Thoracic aorta (tissue), 2 donors: ENCODE measurements at regions not wholly inside any gene's neighbourhood (a gene's known extent, or its start where the extent isn't known, plus 50 kb on each side); places are given as distances from the start of the nearest gene placed in this dataset.

Experiments
- ATAC-seq: fragments of 150-250 bp; one replicate; pipeline ENCODE4 v1.8.0; 2017; ENCODE audit warnings: low read depth; ENCODE audit not compliant: insufficient number of reproducible peaks, low FRiP score
- DNase-seq: peaks from one replicate; pipeline ENCODE4 v3.0.0-alpha.2; 2020; ENCODE audit warnings: low spot score
- H3K27ac ChIP-seq, 2 donors: fragments of 200-600 bp; sonication (generic); 1 replicate in 1 of 2; 2 replicates in 1 of 2; pipeline ENCODE4 v1.5.1; 2016; ENCODE audit warnings: mild to moderate bottlenecking in 2 of 2, moderate library complexity in 2 of 2
- H3K27me3 ChIP-seq: fragments of 200-600 bp; sonication (generic); replicated peaks from 2 replicates; pipeline ENCODE4 v1.6.0; 2016; ENCODE audit warnings: mild to moderate bottlenecking; ENCODE audit not compliant: insufficient read depth
- H3K36me3 ChIP-seq: fragments of 200-600 bp; sonication (generic); one replicate; pipeline ENCODE4 v1.5.1; 2016
- H3K4me1 ChIP-seq, 2 donors: fragments of 200-600 bp; sonication (generic); 1 replicate in 1 of 2; 2 replicates in 1 of 2; pipeline versions ENCODE4 v1.5.1 to v1.6.0; 2016; ENCODE audit warnings: low read depth in 2 of 2, mild to moderate bottlenecking in 1 of 2; ENCODE audit not compliant: control insufficient read depth in 1 of 2
- H3K4me3 ChIP-seq: fragments of 200-600 bp; sonication (generic); 2 replicates; pipeline ENCODE4 v1.5.1; 2016; ENCODE audit warnings: mild to moderate bottlenecking
- H3K9me3 ChIP-seq: fragments of 200-600 bp; sonication (generic); 2 replicates; pipeline ENCODE4 v1.5.1; 2016
- TF ChIP-seq, protein P1 (sequence below): fragments of 200-600 bp; sonication (generic); IDR thresholded peaks from one replicate; pipeline ENCODE4 v1.5.1; 2019; ENCODE audit warnings: antibody characterized with exemption

GRCh38 chr9:80522465-80522864 lies 950.7 kb downstream of the TLE4 start:
- Histone ChIP-seq H3K27ac (no peak overlapping the region), H3K4me3 (no peak overlapping the region), H3K9me3 (peaks cover 6% of the 10 kb centered on the region), H3K4me1 (no peaks in the 10 kb centered on the region), H3K36me3 (no peaks in the 10 kb centered on the region), H3K27me3 (no peaks in the 10 kb centered on the region)
- TF ChIP-seq, protein P1, sequence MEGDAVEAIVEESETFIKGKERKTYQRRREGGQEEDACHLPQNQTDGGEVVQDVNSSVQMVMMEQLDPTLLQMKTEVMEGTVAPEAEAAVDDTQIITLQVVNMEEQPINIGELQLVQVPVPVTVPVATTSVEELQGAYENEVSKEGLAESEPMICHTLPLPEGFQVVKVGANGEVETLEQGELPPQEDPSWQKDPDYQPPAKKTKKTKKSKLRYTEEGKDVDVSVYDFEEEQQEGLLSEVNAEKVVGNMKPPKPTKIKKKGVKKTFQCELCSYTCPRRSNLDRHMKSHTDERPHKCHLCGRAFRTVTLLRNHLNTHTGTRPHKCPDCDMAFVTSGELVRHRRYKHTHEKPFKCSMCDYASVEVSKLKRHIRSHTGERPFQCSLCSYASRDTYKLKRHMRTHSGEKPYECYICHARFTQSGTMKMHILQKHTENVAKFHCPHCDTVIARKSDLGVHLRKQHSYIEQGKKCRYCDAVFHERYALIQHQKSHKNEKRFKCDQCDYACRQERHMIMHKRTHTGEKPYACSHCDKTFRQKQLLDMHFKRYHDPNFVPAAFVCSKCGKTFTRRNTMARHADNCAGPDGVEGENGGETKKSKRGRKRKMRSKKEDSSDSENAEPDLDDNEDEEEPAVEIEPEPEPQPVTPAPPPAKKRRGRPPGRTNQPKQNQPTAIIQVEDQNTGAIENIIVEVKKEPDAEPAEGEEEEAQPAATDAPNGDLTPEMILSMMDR: no peak
- DNase-seq (no peak), ATAC-seq (no peak)

GRCh38 chr9:80521151-80521550 lies 949.4 kb downstream of the TLE4 start:
- Histone ChIP-seq H3K27me3 (no peaks in the 10 kb centered on the region), H3K36me3 (no peaks in the 10 kb centered on the region), H3K4me1 (no peaks in the 10 kb centered on the region), H3K9me3 (no peaks in the 10 kb centered on the region), H3K27ac (no peak overlapping the region), H3K4me3 (no peak overlapping the region)
- TF ChIP-seq, protein P1: no peak
- DNase-seq (no peak), ATAC-seq (no peak)

DNA sequence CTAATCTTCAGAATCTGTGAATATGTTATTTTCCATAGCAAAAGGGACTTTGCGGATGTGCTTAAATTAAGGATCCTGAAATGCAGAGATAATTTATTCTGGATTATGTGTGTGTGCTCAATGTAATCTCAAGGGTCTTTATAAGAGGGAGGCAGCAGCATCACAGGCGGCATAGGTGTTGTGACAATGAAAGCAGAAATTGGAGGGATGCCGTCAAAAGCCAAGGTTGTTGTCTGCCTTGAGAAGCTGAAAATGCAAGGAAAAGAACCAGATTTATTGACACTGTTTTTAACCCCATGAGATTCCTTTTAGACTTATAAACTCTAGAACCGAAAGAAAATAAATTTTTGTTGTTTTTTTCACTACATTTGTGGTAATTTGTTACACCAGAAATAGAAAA lies 948.5 kb downstream of the TLE4 start:
- no peak for ATAC-seq
- Histone ChIP-seq H3K4me1 (no peaks in the 10 kb centered on the region), H3K9me3 (no peaks in the 10 kb centered on the region), H3K36me3 (no peaks in the 10 kb centered on the region), H3K27me3 (no peaks in the 10 kb centered on the region), H3K4me3 (no peak overlapping the region), H3K27ac (no peak overlapping the region)
- TF ChIP-seq, protein P1: no peak
- DNase-seq: no peak

DNA sequence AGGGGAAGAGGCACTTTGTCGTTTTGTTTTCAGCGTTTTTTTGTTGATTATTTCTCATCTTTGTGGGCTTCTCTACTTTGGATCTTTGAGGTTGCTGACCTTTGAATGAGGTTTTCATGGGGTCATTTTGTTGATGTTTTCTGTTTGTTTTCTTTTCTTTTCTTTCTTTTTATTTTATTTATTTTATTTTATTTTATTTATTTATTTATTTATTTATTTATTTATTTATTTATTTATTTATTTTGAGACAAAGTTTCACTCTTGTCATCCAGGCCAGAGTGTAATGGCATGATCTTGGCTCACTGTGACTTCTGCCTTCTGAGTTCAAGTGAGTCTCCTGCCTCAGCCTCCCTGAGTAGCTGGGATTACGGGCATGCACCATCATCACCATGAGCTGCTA lies 946.7 kb downstream of the TLE4 start:
- no peak for DNase-seq
- H3K4me1 ChIP-seq: no peaks in the 10 kb centered on the region
- ATAC-seq: no peak
- H3K27me3 ChIP-seq: no peaks in the 10 kb centered on the region
- no peaks in the 10 kb centered on the region for H3K36me3 ChIP-seq
- no peaks in the 10 kb centered on the region for H3K9me3 ChIP-seq
- no peak overlapping the region for H3K27ac ChIP-seq
- TF ChIP-seq, protein P1: no peak
- no peak overlapping the region for H3K4me3 ChIP-seq

DNA sequence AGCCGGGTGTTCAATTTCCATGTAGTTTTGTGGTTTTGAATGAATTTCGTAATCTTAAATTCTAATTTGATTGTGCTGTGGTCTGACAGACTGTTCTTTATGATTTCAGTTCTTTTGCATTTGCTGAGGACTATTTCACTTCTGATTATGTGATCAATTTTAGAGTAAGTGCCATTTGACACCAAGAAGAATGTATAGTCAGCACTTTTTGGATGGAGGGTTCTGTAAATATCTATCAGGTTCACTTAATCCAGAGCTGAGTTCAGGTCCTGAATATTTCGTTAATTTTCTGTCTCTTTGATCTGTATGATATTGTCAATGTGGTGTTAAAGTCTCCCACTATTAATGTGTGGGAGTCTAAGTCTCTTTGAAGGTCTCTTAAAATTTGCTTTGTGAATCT lies 944.9 kb downstream of the TLE4 start:
- Histone ChIP-seq H3K4me1 (no peaks in the 10 kb centered on the region), H3K27me3 (no peaks in the 10 kb centered on the region), H3K4me3 (no peak overlapping the region), H3K36me3 (no peaks in the 10 kb centered on the region), H3K27ac (no peak overlapping the region), H3K9me3 (no peaks in the 10 kb centered on the region)
- TF ChIP-seq, protein P1: no peak
- no peak for ATAC-seq
- no peak for DNase-seq
